ENCODE measurements at regions not wholly inside any gene's neighbourhood (a gene's known extent, or its start where the extent isn't known, plus 50 kb on each side); places are given as distances from the start of the nearest gene placed in this dataset.

- TF ChIP-seq RFX1 (IDR thresholded peaks at IDR 0.05) (no peak), PHTF2 (CRISPR knock-in tag; IDR thresholded peaks at IDR 0.05) (no peak), XRCC5 (IDR thresholded peaks at IDR 0.05; ENCODE audit: low read depth, low read length) (peak; percentile 16; the same call in 1 of the 2 replicates), ZNF263 (CRISPR knock-in tag; IDR thresholded peaks at IDR 0.05; ENCODE audit: borderline replicate concordance) (0 out of 2 replicates have a peak, but pooled peaks have one; percentile 39), ZNF121 (CRISPR knock-in tag; conservative IDR thresholded peaks at IDR 0.05) (peak; percentile 95), KLF1 (tag; IDR thresholded peaks at IDR 0.05) (no peak), ESRRB (CRISPR knock-in tag; IDR thresholded peaks at IDR 0.05; ENCODE audit: borderline replicate concordance) (no peak)
These were observed 69.3 kb upstream of the IER3 start (continued) for GRCh38 chr6:30813631-30814145.

GRCh38 chr6:30810813-30811339 is 66.5 kb upstream of the IER3 start:
- H3K4me3 ChIP-seq = no peak overlapping the region
- no peak overlapping the region for H3K4me2 ChIP-seq (ENCODE audit: insufficient read depth, low read length)
- in situ Hi-C loops (cut with MboI) (loop anchor here (5.0 kb wide), 1 partner anchor 64 kb away; no protein-coding TSS in a partner anchor), intact Hi-C loops (cut with micrococcal nuclease) (loop anchor here (5.0 to 10.0 kb wide), 2 partner anchors 44 to 126 kb away; partner anchors contain the start of gene PPP1R18)
- no peaks in the 10 kb centered on the region for H4K20me1 ChIP-seq (replicated peaks; ENCODE audit: control insufficient read depth, insufficient read depth, low read length)
- FAIRE-seq (no peak), ATAC-seq (no peak), DNase-seq (ENCODE audit: extremely low read depth in 1 of 4, low spot score in 3 of 4) (no peak)
- H3K9me1 ChIP-seq (ENCODE audit: control insufficient read depth, insufficient read depth, low read length) = no peaks in the 10 kb centered on the region
- H3K9ac ChIP-seq (ENCODE audit: insufficient read depth in 1 of 2, low read depth in 2 of 2, low read length in 2 of 2) = peak overlapping the region in 1 of 2 experiments; percentile 71; a peak in 2 of 4 replicates
- ChIA-PET POLR2A (interaction anchor here (0.6 to 2.5 kb wide), 5 partner anchors 9 to 108 kb away, joined by 3 to 11 read pairs (median 4); no protein-coding TSS in a partner anchor), CTCF (ENCODE audit: low intra/inter-chr PET ratio) (no interaction called here)
- no TSS peak for BruUV-seq (replicated peaks)
- peaks cover 45 to 46% of the 10 kb centered on the region in 2 experiments for H3K4me1 ChIP-seq (replicated peaks in 1 of 2; ENCODE audit: control insufficient read depth in 2 of 2, insufficient read depth in 2 of 2, low read length in 2 of 2)
- WGBS (ENCODE audit: insufficient coverage, low coverage, missing lambda C conversion rate) = 58% methylated on average over 7 of the region's 7 CpGs
- H3K9me3 ChIP-seq (replicated peaks; ENCODE audit: control insufficient read depth, insufficient read depth, low read depth, low read length) = no peaks in the 10 kb centered on the region
- no peaks in the 10 kb centered on the region for H3K36me3 ChIP-seq (ENCODE audit: control insufficient read depth, insufficient read depth, low read length)
- no peaks in the 10 kb centered on the region for H3K79me2 ChIP-seq (ENCODE audit: control insufficient read depth, insufficient read depth, low read length)
- H3K27me3 ChIP-seq (ENCODE audit: control insufficient read depth in 2 of 2, insufficient read depth in 2 of 2, low read length in 2 of 2) = no peaks in the 10 kb centered on the region
- peak overlapping the region; percentile 6 for H2AFZ ChIP-seq (ENCODE audit: low read depth, low read length)
- H3K27ac ChIP-seq (ENCODE audit: extremely low read depth, low read depth, low read length) = no peak overlapping the region; the same call in 2 of the 3 replicates
- no peak for TF ChIP-seq KDM1A (IDR thresholded peaks at IDR 0.05)
- no peak for TF ChIP-seq ATF3 (IDR thresholded peaks at IDR 0.05)
- no peak for TF ChIP-seq ATF3 (CRISPR knock-in tag; conservative IDR thresholded peaks at IDR 0.05)
- TF ChIP-seq KAT7 (CRISPR knock-in tag; IDR thresholded peaks at IDR 0.05; ENCODE audit: borderline replicate concordance) = no peak
- TF ChIP-seq PYGO2 (tag; IDR thresholded peaks at IDR 0.05) = no peak
- no peak for TF ChIP-seq MYC (IDR thresholded peaks at IDR 0.05; ENCODE audit: low read depth, low read length)
- TF ChIP-seq MYC (CRISPR knock-in tag; IDR thresholded peaks at IDR 0.05; ENCODE audit: borderline replicate concordance, low read depth) = peak; percentile 33; the same call in 1 of the 2 replicates
- TF ChIP-seq ZNF280B (CRISPR knock-in tag; IDR thresholded peaks at IDR 0.05) = no peak
- no peak for TF ChIP-seq C11orf30 (IDR thresholded peaks at IDR 0.05; ENCODE audit: low read depth)
- TF ChIP-seq RFX7 (CRISPR knock-in tag; IDR thresholded peaks at IDR 0.05) = no peak
- no peak for TF ChIP-seq NBN (IDR thresholded peaks at IDR 0.05; ENCODE audit: low read depth)

All from K562 (cell line).